GM21786 (cell line): ENCODE measurements at regions not wholly inside any gene's neighbourhood (a gene's known extent, or its start where the extent isn't known, plus 50 kb on each side); places are given as distances from the start of the nearest gene placed in this dataset.
"Not testable (repeated sequence)": the region's sequence is repeated elsewhere in the genome, so short reads cannot be mapped to it uniquely, and the experiment has no call there.

Experiments used
- ATAC-seq: cut with Tn5 transposase; IDR thresholded peaks from one replicate; pipeline ENCODE4 v1.9.1; 2021; ENCODE audit not compliant: unreplicated experiment

DNA sequence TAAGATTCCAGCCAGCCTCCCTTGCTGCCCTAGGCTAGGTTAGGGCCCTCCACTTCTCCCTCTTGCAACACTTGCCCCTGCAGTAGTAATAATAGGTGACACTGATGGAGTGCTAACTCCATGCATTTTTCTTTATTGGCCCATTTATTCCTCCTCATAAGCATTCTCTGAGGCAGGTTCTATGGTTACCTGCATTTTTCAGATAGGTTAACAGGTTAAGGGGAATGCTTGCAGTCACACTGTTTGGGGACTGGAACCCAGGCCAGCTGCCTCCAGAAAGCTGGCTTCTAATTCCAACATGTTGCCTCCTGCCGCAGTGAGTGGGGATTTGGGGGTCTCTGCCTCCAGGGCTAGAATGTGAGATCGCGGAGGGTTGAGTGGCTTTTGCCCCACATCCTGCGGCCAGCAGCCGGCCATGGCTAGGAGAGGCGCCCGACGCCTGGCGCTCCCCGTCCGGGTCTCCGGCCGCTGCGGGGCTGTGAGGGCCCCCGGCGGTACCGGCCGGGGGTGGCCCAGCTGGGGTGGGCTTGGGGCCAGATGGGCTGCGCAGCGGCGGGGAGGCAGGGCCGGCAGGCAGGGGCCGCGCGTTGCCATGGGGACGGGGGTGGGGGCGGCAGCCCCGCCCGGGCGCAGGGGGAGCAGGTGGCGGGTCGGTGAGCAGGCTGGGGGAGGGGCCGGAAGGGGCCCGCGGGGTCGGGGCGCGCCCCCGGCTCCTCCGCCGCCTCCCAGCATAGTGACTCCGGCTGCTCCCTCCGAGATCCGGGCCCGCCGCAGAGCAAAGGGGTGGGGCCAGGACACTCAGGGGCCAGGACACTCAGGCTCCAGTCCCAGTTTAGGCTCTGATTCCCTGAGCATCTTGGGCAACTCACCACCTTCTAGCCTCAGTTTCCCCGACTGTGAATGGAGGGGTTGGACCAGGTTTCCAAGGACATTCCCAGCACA, 68.4 kb upstream of the SSBP3 start:
- no peak for ATAC-seq

GRCh38 chr1:54471588-54471987, 65.4 kb upstream of the SSBP3 start:
- no peak for ATAC-seq

DNA sequence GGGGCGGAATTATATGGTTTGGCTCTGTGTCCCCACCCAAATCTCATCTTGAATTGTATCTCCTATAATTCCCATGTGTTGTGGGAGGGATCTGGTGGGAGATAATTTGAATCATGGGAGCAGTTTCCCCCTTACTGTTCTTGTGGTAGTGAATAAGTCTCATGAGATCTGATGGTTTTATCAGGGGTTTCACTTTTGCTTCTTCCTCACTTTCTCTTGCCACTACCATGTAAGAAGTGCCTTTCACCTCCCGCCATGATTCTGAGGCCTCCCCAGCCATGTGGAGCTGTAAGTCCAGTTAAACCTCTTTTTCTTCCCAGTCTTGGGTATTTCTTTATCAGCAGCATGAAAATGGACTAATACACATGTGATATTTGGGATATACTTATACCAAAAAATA, 63.2 kb upstream of the SSBP3 start:
- ATAC-seq = not testable (repeated sequence)

DNA sequence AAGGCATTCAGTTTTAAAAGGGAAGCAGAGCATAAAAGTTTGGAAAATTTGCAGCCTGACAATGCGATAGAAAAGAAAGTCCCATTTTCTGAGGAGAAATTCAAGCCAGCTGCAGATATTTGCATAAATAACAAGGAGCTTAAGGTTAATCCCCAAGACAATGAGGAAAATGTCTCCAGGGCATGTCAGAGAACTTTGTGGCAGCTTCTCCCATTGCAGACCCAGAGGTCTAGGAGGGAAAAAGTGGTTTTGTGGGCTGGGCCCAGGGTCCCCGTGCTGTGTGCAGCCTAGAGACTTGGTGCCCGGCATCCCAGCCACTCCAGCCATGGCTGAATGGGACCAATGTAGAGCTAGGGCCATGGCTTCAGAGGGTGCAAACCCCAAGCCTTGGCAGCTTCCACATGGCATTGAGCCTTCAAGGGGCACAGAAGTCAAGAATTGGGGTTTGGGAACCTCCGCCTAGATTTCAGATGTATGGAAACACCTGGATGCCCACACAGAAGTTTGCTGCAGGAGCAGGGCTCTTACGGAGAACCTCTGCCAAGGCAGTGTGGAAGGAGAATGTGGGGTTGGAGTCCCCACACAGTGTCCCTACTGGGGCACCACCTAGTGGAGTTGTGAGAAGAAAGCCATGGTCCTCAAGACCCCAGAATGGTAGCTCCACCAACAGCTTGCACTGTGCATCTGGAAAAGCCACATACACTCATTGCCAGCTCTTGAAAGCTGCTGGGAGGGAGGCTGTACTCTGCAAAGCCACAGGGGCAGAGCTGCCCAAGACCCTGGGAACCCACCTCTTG, 62.3 kb upstream of the SSBP3 start:
- ATAC-seq = not testable (repeated sequence)

- no peak for ATAC-seq
These were observed 59.2 kb upstream of the SSBP3 start for GRCh38 chr1:54465351-54465811.

- no peak for ATAC-seq
These were observed 58.4 kb upstream of the SSBP3 start for GRCh38 chr1:54464477-54465146.

- no peak for ATAC-seq
These were observed 57.9 kb upstream of the SSBP3 start for GRCh38 chr1:54464031-54464476.

- no peak for ATAC-seq
These were observed 57.3 kb upstream of the SSBP3 start for GRCh38 chr1:54463259-54464030.

DNA sequence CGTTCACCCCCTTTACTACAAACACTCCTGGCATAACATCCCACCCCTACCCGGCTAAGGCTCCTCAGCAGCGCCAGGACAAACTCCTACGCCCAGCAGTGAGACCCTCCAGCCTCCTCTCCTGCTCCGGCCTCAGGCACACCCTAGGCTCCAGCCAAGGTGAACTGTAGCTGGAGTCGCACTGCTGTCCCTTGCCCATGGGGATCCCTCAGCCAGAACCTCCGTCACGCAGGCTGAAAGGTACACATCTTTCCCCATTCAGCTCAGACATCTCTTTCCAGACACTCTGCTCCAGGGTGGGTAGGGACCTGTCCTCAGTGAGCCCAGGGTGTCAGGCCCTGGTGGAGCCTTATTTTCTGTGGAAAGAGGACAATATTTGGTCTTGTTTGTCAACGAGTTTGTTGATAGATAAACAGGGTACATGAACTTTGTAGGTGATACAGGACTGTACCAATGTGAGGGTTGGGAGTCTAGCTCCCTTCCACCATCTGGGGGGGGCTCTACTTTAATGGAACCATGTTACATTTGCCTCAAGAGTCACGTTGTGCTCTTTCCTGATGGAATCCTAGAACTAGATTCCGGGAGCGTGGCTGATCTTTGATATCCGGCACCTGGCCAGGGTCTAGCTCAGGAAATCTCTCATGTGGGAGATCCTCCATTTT, 56.5 kb upstream of the SSBP3 start:
- no peak for ATAC-seq

DNA sequence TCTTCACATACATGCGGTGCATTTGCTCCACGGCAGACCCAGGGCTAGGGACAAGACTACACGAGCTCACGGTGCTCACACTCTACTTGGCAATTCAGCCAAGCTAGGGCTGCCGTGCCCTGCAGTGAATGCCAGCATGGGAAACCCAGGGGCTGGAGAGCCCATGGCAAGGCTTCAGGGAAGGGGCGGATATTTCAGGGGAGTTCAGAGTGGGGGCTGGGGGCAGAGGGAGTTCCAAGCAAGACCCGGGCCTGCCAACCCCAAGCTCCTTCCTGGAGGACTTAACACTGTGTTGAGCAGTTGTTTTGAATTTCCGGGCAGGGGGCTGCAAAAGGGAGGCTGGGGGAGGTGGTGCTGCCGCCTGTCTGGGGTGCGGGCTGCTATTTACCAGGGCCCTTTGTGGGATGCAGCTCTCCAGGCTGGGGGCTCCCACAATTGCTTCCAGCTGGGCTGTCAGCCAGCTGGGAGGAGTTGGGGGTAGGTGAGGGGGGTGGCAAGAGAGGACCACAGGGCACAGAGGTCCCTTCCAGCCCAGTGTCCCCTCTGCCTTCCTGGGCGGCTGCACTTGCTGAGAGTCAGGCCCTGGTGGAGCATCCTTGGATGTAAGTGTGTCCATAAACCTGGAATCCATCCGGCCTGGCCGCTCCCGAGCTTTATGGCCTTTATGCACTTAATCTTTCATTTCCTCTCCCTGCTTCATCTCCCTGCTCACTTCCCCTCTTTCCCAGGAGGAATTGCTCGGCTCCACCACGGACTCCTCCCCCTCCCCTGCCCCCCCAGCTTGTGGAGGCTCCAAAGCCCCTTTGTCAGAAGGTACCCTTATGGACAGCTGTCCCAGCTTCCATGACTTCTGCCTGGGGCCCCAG, 55.8 kb upstream of the SSBP3 start:
- ATAC-seq = no peak

DNA sequence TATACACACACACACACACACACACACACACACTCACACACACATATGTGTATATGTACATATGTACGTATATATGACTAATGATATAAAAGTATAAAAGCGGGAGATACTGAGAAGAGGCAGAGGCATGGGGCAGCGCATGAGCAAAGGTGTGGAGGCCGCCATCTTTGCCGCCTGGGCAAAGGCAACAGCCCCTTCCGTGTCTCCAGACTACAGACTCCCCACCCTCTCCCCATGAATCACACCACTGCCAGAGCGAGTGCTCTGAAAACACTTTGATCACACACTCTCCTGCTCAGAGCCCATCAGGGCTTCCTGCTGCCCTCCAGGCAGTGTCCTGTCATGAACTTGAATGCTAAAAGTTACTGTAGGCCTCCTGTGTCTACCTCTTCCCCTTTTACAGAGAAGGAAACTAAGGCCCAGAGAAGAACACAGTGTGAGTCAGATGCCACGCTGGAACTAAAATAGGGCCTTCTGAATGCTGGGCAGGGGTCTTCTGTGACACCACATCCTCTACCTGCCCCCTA, 54.7 kb upstream of the SSBP3 start:
- ATAC-seq = no peak

DNA sequence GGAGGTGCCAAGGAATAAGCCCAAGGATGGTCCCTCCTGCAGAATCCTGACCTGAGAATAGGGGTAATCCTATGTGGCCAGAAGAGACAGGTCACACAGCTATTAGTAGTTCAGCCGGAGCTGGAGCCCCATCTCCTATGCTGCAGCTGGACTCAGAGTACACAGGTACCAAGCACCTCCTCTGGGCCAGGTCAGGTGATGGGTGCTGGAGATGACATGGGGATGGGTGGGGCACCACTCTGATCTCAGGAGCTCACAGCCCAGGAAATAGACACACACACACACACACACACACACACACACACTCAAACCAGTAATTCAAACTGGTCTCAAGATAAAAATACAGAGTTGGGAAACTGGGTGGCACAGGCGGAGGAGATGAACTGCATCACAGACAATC, 54.2 kb upstream of the SSBP3 start:
- no peak for ATAC-seq

GRCh38 chr1:54459726-54460191, 53.6 kb upstream of the SSBP3 start:
- ATAC-seq = no peak

- ATAC-seq = no peak
These were observed 52.9 kb upstream of the SSBP3 start for GRCh38 chr1:54459140-54459539.

GRCh38 chr1:54456921-54457529, 50.8 kb upstream of the SSBP3 start:
- ATAC-seq = no peak

GRCh38 chr1:54456361-54456760, 50.2 kb upstream of the SSBP3 start:
- ATAC-seq = no peak
